Mucosa of rectum (tissue), 2 donors: ENCODE measurements at regions not wholly inside any gene's neighbourhood (a gene's known extent, or its start where the extent isn't known, plus 50 kb on each side); places are given as distances from the start of the nearest gene placed in this dataset.
"Not testable (repeated sequence)": the region's sequence is repeated elsewhere in the genome, so short reads cannot be mapped to it uniquely, and the experiment has no call there.

Experiments used
- H3K27ac ChIP-seq, 2 donors: one replicate each; pipeline ENCODE4 v1.7.0; 2013; ENCODE audit warnings: inconsistent platforms in 2 of 2, low read depth in 2 of 2, low read length in 2 of 2
- H3K27me3 ChIP-seq, 2 donors: one replicate each; pipeline ENCODE4 v1.7.0; 2013; ENCODE audit warnings: low read length in 2 of 2; ENCODE audit not compliant: control insufficient read depth in 2 of 2, insufficient read depth in 2 of 2
- H3K36me3 ChIP-seq, 2 donors: one replicate each; pipeline ENCODE4 v1.7.0; 2013; ENCODE audit warnings: low read length in 2 of 2; ENCODE audit not compliant: control insufficient read depth in 2 of 2, insufficient read depth in 2 of 2
- H3K4me1 ChIP-seq, 2 donors: one replicate each; pipeline ENCODE4 v1.7.0; 2013; ENCODE audit warnings: low read length in 2 of 2, mild to moderate bottlenecking in 1 of 2; ENCODE audit not compliant: control insufficient read depth in 2 of 2, insufficient read depth in 2 of 2
- H3K4me3 ChIP-seq, 2 donors: one replicate each; pipeline ENCODE4 v1.7.0; 2013; ENCODE audit warnings: low read length in 2 of 2
- H3K9ac ChIP-seq, 2 donors: one replicate each; pipeline ENCODE4 v1.7.0; 2013; ENCODE audit warnings: low read length in 2 of 2, low read depth in 1 of 2, mild to moderate bottlenecking in 1 of 2
- H3K9me3 ChIP-seq, 2 donors: one replicate each; pipeline ENCODE4 v1.7.0; 2013; ENCODE audit warnings: low read length in 2 of 2; ENCODE audit not compliant: control insufficient read depth in 2 of 2
- donor health status: healthy.
- donor health status: Normal muscosa, but diverticular disease.

DNA sequence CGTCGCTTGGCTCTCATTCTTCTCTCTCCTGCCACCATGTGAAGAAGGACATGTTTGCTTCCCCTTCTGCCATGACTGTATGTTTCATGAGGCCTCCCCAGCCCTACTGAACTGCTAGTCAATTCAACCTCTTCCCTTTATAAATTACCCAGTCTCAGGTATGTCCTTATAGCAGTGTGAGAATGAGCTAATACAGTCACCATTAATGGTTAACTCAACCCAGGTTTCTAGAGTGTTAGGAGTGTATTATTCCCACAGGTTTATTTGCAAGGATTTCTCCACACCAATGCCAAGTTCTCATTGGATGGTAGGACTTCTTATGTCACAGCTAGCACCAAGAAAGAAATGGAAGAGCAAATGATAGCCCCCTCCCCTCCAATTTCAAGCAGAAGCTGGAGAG lies 71.9 kb downstream of the DYNAP start:
- Histone ChIP-seq H3K4me1 (no peaks in the 10 kb centered on the region), H3K36me3 (no peaks in the 10 kb centered on the region), H3K9me3 (no peaks in the 10 kb centered on the region), H3K9ac (no peak overlapping the region), H3K27me3 (no peaks in the 10 kb centered on the region), H3K27ac (no peak overlapping the region), H3K4me3 (no peak overlapping the region)

DNA sequence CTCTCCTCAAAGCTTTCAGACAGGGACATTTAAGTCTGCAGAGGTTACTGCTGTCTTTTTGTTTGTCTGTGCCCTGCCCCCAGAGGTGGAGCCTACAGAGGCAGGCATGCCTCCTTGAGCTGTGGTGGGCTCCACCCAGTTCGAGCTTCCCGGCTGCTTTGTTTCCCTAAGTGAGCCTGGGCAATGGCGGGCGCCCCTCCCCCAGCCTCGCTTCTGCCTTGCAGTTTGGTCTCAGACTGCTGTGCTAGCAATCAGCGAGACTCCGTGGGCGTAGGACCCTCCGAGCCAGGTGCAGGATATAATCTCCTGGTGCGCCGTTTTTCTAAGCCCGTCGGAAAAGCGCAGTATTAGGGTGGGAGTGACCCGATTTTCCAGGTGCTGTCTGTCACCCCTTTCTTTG lies 78.7 kb downstream of the DYNAP start:
- H3K4me3 ChIP-seq, H3K36me3 ChIP-seq, H3K27me3 ChIP-seq, H3K27ac ChIP-seq, H3K9ac ChIP-seq, H3K4me1 ChIP-seq, H3K9me3 ChIP-seq: not testable (repeated sequence)

DNA sequence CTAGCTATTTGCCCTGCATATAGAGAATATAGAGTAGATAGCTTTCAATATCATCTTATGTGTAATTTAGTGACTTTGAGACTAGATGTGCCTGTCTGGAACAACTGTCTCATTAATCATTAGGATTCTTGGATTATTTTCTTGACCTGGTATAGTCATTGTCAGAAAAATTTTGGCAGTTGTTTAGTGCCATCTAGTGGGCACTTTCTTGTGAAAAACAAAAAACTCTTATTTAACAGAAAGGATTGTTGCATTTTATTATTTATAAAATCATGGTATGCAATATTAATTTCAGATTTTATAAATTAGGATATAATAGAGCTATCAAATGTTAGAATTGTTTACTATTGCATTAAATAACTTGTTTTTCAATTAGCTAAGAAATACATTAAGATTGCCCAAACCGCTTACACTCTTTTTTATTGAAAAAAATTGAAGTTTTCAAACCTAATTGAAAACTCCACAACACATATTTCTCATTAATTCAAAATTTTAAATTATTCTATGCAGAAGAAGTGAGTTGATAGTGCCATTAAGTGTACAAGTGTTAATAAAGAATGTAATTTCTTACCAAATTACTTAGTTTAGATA lies 80.3 kb downstream of the DYNAP start:
- H3K9ac ChIP-seq = no peak overlapping the region
- H3K27ac ChIP-seq = no peak overlapping the region
- H3K9me3 ChIP-seq = no peaks in the 10 kb centered on the region
- no peaks in the 10 kb centered on the region for H3K36me3 ChIP-seq
- H3K4me1 ChIP-seq = peaks cover 7 to 8% of the 10 kb centered on the region in 2 donors
- H3K4me3 ChIP-seq = no peak overlapping the region
- H3K27me3 ChIP-seq = no peaks in the 10 kb centered on the region

DNA sequence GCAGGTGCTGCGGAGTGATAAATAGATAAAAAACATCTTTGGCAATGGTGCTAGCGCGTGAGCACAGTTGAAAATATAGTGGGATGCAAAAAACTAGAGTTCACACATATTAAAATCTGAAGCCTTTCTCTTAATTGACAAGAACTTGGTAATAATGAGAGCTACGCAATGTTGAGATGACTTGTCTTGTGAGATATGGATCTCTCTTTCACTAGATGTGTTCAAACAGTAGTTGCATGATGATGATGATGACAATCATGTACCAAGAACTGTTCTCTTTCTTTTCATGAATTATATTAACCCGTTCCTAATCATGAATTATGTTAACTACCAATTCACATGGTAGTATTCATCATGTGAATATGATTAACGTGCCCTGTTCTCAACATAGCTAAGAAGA lies 81.1 kb downstream of the DYNAP start:
- H3K27ac ChIP-seq = no peak overlapping the region
- H3K9ac ChIP-seq = no peak overlapping the region
- H3K27me3 ChIP-seq = no peaks in the 10 kb centered on the region
- H3K4me3 ChIP-seq = no peak overlapping the region
- no peaks in the 10 kb centered on the region for H3K9me3 ChIP-seq
- H3K36me3 ChIP-seq = no peaks in the 10 kb centered on the region
- H3K4me1 ChIP-seq = peaks cover 7 to 8% of the 10 kb centered on the region in 2 donors

DNA sequence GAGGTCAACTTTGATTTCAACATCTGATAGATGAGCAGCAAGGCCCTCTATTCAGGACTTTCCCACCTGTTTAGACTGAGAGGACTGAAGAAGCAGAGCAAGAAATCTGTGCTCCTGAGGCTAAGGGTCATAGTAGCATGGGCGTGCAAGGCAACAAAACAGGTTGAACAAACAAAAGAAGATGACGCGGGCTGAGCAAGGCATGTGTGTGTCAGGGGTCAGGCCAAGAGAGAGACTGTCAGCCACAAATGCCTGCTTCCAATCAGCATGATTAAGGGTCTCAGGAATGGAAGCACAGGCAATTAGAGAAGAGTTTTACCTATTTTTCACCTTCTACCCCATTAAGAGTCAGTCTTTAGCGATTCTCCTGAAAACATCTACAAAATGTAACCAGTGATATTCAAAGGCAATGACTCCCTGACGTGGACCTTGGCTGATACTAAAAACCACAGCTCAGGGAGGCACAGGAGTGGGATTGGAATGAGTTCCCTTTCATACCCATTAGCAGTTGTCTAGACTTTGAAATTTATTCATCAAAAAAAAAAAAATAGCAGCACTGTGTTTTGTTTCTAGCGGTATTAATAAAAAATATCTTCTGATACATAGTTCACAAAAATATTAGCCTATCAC lies 81.9 kb downstream of the DYNAP start:
- Histone ChIP-seq H3K36me3 (no peaks in the 10 kb centered on the region), H3K9me3 (no peaks in the 10 kb centered on the region), H3K9ac (no peak overlapping the region), H3K27me3 (no peaks in the 10 kb centered on the region), H3K4me3 (no peak overlapping the region), H3K4me1 (peaks cover 7 to 8% of the 10 kb centered on the region in 2 donors), H3K27ac (peak overlapping the region in 1 of 2 donors; percentile 70)

DNA sequence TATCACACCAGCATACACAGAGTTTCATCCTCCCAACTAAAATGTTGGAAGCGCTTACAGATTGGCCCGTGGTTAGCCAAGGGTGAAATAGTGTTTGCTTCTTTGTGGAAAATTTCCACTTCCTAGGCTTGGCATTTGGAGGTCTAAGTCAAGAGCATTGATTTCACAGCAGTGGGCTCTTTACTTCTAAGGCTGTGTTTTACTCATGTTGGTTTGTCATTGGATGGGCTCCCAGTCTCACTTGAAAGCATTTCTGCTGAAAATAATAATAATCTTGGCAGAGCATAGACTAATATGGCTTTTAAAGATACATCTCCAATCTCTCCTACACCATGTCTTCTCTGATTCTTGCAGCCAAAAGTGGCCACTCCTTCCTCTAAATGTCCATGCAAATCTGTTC lies 82.9 kb downstream of the DYNAP start:
- Histone ChIP-seq H3K27ac (no peak overlapping the region), H3K9me3 (no peaks in the 10 kb centered on the region), H3K27me3 (no peaks in the 10 kb centered on the region), H3K4me1 (peaks cover 7 to 8% of the 10 kb centered on the region in 2 donors), H3K36me3 (no peaks in the 10 kb centered on the region), H3K4me3 (no peak overlapping the region), H3K9ac (no peak overlapping the region)

DNA sequence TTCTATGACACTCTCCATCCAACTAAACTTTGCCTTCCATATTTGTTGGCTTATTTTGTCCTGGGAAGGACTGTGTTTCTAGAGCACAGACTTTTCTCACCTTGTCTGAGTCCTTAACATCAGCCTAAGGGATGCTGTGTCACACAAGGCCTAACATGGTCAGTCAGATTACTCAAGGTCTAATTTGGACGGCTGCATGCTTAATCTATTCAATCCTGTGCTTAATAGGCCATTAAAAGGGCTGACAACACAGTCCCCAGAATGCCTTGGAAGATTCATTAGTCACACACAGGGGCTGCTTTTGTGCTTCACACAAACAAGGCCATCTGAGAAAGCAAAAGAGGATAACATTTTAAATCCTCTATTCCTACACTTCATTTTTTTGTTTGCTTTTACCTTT lies 84.0 kb downstream of the DYNAP start:
- H3K4me1 ChIP-seq = peaks cover 7 to 8% of the 10 kb centered on the region in 2 donors
- H3K4me3 ChIP-seq = no peak overlapping the region
- H3K9ac ChIP-seq = no peak overlapping the region
- H3K27ac ChIP-seq = no peak overlapping the region
- no peaks in the 10 kb centered on the region for H3K9me3 ChIP-seq
- no peaks in the 10 kb centered on the region for H3K27me3 ChIP-seq
- H3K36me3 ChIP-seq = no peaks in the 10 kb centered on the region

DNA sequence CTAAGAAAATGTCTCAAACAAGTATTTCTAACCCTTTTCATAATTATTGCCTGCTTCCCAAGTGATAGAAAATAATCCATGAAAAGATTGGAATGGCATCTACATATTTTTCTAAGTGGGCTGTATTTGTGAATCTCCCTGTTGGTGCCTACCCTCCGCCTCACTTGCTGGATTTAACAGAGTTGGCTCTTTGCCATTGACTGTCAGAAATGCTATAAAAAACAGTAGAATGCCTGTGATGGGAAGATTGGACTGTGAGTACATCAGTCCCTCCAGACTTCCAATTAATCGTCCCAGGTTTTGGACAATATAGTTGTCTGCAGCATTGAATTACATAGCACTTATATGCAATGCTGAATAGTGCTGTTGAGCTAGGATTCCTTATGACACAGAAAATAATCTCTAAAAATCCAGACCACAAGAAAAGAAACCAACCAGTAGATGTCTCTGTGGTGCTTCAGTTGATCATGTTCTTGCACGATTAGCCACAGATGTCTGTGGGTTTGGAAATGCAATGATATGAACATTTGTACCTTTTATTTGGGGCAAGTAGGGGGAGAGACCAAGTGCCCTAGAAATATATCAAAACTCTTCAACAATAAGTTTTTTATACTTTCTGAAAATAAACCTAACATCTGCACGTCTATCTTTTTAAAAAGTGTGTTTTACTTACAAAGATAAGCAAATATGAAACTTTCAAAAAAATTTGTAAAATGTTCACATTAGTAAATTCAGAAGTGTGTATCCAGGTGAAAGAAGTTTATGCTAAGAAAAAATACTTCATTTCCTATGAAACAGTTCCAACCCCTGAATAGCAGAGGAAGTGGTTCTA lies 88.5 kb downstream of the DYNAP start:
- H3K36me3 ChIP-seq = no peaks in the 10 kb centered on the region
- no peak overlapping the region for H3K9ac ChIP-seq
- no peaks in the 10 kb centered on the region for H3K9me3 ChIP-seq

DNA sequence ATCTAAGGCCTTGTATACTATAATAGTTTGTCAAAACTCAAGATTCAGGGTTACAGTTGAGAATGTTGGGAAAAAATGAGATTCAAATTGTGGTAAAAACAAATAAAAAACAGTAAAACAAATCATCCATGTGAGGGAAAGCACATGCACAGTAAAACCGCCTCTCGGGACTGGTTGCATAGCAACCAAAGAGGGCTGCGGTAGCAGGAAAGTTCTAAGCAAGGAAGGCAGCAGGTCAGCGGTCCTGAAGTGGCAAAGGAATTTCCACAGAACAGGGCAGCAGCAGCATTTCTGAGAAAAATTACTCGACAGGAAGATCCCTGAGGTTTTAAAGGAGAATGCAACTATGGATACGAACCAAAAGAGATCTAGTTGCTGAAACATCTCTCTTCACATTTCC lies 93.7 kb downstream of the DYNAP start:
- H3K9ac ChIP-seq = no peak overlapping the region

More for the DNA sequence above, 88.5 kb downstream of the DYNAP start:
- H3K4me1 ChIP-seq = no peaks in the 10 kb centered on the region
- no peaks in the 10 kb centered on the region for H3K27me3 ChIP-seq
- H3K4me3 ChIP-seq = no peak overlapping the region
- H3K27ac ChIP-seq = no peak overlapping the region

DNA sequence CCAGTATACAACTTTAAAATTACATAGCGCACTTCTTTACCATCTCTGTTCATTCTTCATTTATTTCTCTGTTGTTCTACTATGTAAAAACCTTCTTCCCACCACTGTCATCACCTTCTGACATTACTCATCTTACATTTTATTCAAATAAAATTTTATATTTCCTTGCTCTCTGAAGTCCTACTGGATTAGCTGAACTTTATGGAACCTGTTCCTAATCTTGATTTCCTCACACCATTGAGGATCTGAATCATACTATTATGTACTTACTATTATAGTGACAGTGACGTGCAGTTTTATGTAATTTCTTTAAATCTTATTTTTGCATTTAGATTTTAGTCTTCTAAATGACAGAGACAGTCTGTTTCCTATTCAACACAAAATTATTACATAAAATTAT lies 98.3 kb downstream of the DYNAP start:
- no peak overlapping the region for H3K27ac ChIP-seq
- no peaks in the 10 kb centered on the region for H3K27me3 ChIP-seq
- H3K9me3 ChIP-seq = no peaks in the 10 kb centered on the region
- no peak overlapping the region for H3K4me3 ChIP-seq
- no peaks in the 10 kb centered on the region for H3K4me1 ChIP-seq
- H3K36me3 ChIP-seq = no peaks in the 10 kb centered on the region
- H3K9ac ChIP-seq = no peak overlapping the region

More for the DNA sequence above, 93.7 kb downstream of the DYNAP start:
- no peak overlapping the region for H3K4me3 ChIP-seq
- no peaks in the 10 kb centered on the region for H3K36me3 ChIP-seq
- H3K27ac ChIP-seq = no peak overlapping the region
- H3K4me1 ChIP-seq = no peaks in the 10 kb centered on the region
- H3K9me3 ChIP-seq = no peaks in the 10 kb centered on the region
- H3K27me3 ChIP-seq = no peaks in the 10 kb centered on the region
